GM21737 (cell line): ENCODE measurements at regions not wholly inside any gene's neighbourhood (a gene's known extent, or its start where the extent isn't known, plus 50 kb on each side); places are given as distances from the start of the nearest gene placed in this dataset.

Source experiments
- ATAC-seq: cut with Tn5 transposase; IDR thresholded peaks from one replicate; pipeline ENCODE4 v1.9.1; 2021; ENCODE audit warnings: mild to moderate bottlenecking, moderate library complexity; ENCODE audit not compliant: unreplicated experiment

- no peak for ATAC-seq
Observed at GRCh38 chr22:47567126-47568090, 805.0 kb downstream of the TBC1D22A start.

GRCh38 chr22:47566491-47566890, 804.0 kb downstream of the TBC1D22A start:
- no peak for ATAC-seq

- ATAC-seq, result no peak
Observed at GRCh38 chr22:47565607-47566006, 803.2 kb downstream of the TBC1D22A start.

- no peak for ATAC-seq
Observed at GRCh38 chr22:47564651-47565434, 802.4 kb downstream of the TBC1D22A start.

GRCh38 chr22:47564158-47564450, 801.7 kb downstream of the TBC1D22A start:
- ATAC-seq, result no peak

- no peak for ATAC-seq
Observed at GRCh38 chr22:47563406-47564157, 801.1 kb downstream of the TBC1D22A start.

GRCh38 chr22:47561766-47562165, 799.3 kb downstream of the TBC1D22A start:
- ATAC-seq, result no peak

- no peak for ATAC-seq
Observed at GRCh38 chr22:47561115-47561675, 798.7 kb downstream of the TBC1D22A start.

- no peak for ATAC-seq
Observed at GRCh38 chr22:47558828-47559700, 796.6 kb downstream of the TBC1D22A start.

- ATAC-seq, result no peak
Observed at GRCh38 chr22:47556473-47556872, 794.0 kb downstream of the TBC1D22A start.

GRCh38 chr22:47553436-47553835, 791.0 kb downstream of the TBC1D22A start:
- no peak for ATAC-seq

- ATAC-seq, result no peak
Observed at GRCh38 chr22:47552541-47553205, 790.2 kb downstream of the TBC1D22A start.

GRCh38 chr22:47552024-47552423, 789.6 kb downstream of the TBC1D22A start:
- no peak for ATAC-seq

GRCh38 chr22:47551431-47551775, 789.0 kb downstream of the TBC1D22A start:
- no peak for ATAC-seq

GRCh38 chr22:47550524-47551430, 788.3 kb downstream of the TBC1D22A start:
- no peak for ATAC-seq

- ATAC-seq, result no peak
Observed at GRCh38 chr22:47549741-47550340, 787.4 kb downstream of the TBC1D22A start.

GRCh38 chr22:47548953-47549740, 786.7 kb downstream of the TBC1D22A start:
- ATAC-seq, result no peak
